ENCODE measurements at regions not wholly inside any gene's neighbourhood (a gene's known extent, or its start where the extent isn't known, plus 50 kb on each side); places are given as distances from the start of the nearest gene placed in this dataset.

DNA sequence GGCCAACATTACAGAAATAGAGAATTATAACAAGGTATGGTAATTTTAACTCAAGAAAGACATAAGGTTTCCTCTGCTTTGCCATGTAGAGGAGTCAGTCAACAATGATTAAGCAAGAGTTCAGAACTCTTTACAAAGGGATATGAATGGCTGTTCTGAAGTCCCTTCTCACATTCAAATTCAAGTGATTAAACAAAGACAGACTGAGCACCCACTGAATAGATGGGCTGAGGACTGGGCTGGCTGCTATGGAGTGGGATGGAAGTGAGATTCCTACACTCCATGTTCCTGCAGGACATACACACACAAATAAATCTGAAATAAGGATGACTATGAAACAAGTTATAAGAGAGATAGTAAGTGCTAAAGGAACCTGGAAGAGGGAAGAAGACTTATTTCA is 199.0 kb upstream of the GRIP1 start:
- no peaks in the 10 kb centered on the region for H3K9me3 ChIP-seq (replicated peaks; ENCODE audit: control insufficient read depth, insufficient read depth, low read length)
- H3K4me1 ChIP-seq (ENCODE audit: control insufficient read depth, extremely low read depth, insufficient read depth, low read length): no peaks in the 10 kb centered on the region
- no TSS peak for BruUV-seq (replicated peaks)
- dilution Hi-C loops (cut with MboI; ENCODE audit: extremely low pct_ligation_motif_present, low sequenced_read_pairs): no loop called here
- H2AFZ ChIP-seq (ENCODE audit: low read depth, low read length): no peak overlapping the region
- TF ChIP-seq POLR2AphosphoS5 (IDR thresholded peaks at IDR 0.05; ENCODE audit: insufficient read depth, low read depth, low read length) (no peak), FOS (IDR thresholded peaks at IDR 0.05; ENCODE audit: borderline replicate concordance, insufficient read depth, low read length) (no peak), JUN (IDR thresholded peaks at IDR 0.05; ENCODE audit: borderline replicate concordance, insufficient read depth, insufficient read length, low read depth) (no peak)
- FAIRE-seq (no peak), DNase-seq (ENCODE audit: low read depth, low spot score) (no peak)
- no peak overlapping the region for H3K27ac ChIP-seq (ENCODE audit: insufficient read depth, low read depth, low read length)
- H3K36me3 ChIP-seq (ENCODE audit: control insufficient read depth in 2 of 2, extremely low read depth in 1 of 2, insufficient read depth in 2 of 2, low read length in 2 of 2): no peaks in the 10 kb centered on the region
- H4K20me1 ChIP-seq (replicated peaks; ENCODE audit: control insufficient read depth, extremely low read depth, insufficient read depth, low read length): no peaks in the 10 kb centered on the region
- intact Hi-C loops (cut with micrococcal nuclease): no loop called here
- no peaks in the 10 kb centered on the region for H3K27me3 ChIP-seq (ENCODE audit: control insufficient read depth in 2 of 2, insufficient read depth in 2 of 2, low read length in 2 of 2)
- H3K79me2 ChIP-seq (ENCODE audit: control insufficient read depth, insufficient read depth, low read length): no peaks in the 10 kb centered on the region
- H3K4me2 ChIP-seq (ENCODE audit: insufficient read depth, low read length): no peak overlapping the region
- POLR2A ChIA-PET: no interaction called here
- H3K4me3 ChIP-seq (replicated peaks in 1 of 3; ENCODE audit: insufficient read depth in 1 of 3, low read depth in 1 of 3, low read length in 3 of 3): no peak overlapping the region
- no peak overlapping the region for H3K9ac ChIP-seq (replicated peaks; ENCODE audit: extremely low read depth, insufficient read depth, low read length)
- no peaks in the 10 kb centered on the region for H3K9me1 ChIP-seq (replicated peaks; ENCODE audit: control insufficient read depth, extremely low read depth, insufficient read depth, low read length)
- CTCF ChIA-PET: no interaction called here

- POLR2A ChIA-PET: no interaction called here
- intact Hi-C loops (cut with micrococcal nuclease) (no loop called here), dilution Hi-C loops (cut with MboI; ENCODE audit: extremely low pct_ligation_motif_present, low sequenced_read_pairs) (no loop called here)
- Histone ChIP-seq H3K9me1 (replicated peaks; ENCODE audit: control insufficient read depth, extremely low read depth, insufficient read depth, low read length) (no peaks in the 10 kb centered on the region), H3K36me3 (ENCODE audit: control insufficient read depth in 2 of 2, extremely low read depth in 1 of 2, insufficient read depth in 2 of 2, low read length in 2 of 2) (no peaks in the 10 kb centered on the region), H3K4me2 (ENCODE audit: insufficient read depth, low read length) (no peak overlapping the region), H3K4me1 (ENCODE audit: control insufficient read depth, extremely low read depth, insufficient read depth, low read length) (no peaks in the 10 kb centered on the region), H2AFZ (ENCODE audit: low read depth, low read length) (no peak overlapping the region), H4K20me1 (replicated peaks; ENCODE audit: control insufficient read depth, extremely low read depth, insufficient read depth, low read length) (no peaks in the 10 kb centered on the region), H3K79me2 (ENCODE audit: control insufficient read depth, insufficient read depth, low read length) (no peaks in the 10 kb centered on the region), H3K9me3 (replicated peaks; ENCODE audit: control insufficient read depth, insufficient read depth, low read length) (no peaks in the 10 kb centered on the region), H3K4me3 (replicated peaks in 1 of 3; ENCODE audit: insufficient read depth in 1 of 3, low read depth in 1 of 3, low read length in 3 of 3) (no peak overlapping the region), H3K27me3 (ENCODE audit: control insufficient read depth in 2 of 2, insufficient read depth in 2 of 2, low read length in 2 of 2) (no peaks in the 10 kb centered on the region), H3K9ac (replicated peaks; ENCODE audit: extremely low read depth, insufficient read depth, low read length) (no peak overlapping the region), H3K27ac (ENCODE audit: insufficient read depth, low read depth, low read length) (no peak overlapping the region)
- CTCF ChIA-PET: no interaction called here
- no peak for DNase-seq (ENCODE audit: low read depth, low spot score)
- FAIRE-seq: no peak
- no TSS peak for BruUV-seq (replicated peaks)
- TF ChIP-seq GATA2 (IDR thresholded peaks at IDR 0.05; ENCODE audit: insufficient read depth, insufficient read length, low read depth, low read length) (no peak), MAX (IDR thresholded peaks at IDR 0.05; ENCODE audit: insufficient read depth, insufficient read length) (no peak), JUN (IDR thresholded peaks at IDR 0.05; ENCODE audit: borderline replicate concordance, insufficient read depth, insufficient read length, low read depth) (no peak), MYC (IDR thresholded peaks at IDR 0.05; ENCODE audit: low read depth, low read length) (no peak), EZH2 (IDR thresholded peaks at IDR 0.05; ENCODE audit: borderline replicate concordance, low read depth, low read length, severe bottlenecking) (no peak), FOS (IDR thresholded peaks at IDR 0.05; ENCODE audit: borderline replicate concordance, insufficient read depth, low read length) (no peak)
- TF ChIP-seq, protein P1, sequence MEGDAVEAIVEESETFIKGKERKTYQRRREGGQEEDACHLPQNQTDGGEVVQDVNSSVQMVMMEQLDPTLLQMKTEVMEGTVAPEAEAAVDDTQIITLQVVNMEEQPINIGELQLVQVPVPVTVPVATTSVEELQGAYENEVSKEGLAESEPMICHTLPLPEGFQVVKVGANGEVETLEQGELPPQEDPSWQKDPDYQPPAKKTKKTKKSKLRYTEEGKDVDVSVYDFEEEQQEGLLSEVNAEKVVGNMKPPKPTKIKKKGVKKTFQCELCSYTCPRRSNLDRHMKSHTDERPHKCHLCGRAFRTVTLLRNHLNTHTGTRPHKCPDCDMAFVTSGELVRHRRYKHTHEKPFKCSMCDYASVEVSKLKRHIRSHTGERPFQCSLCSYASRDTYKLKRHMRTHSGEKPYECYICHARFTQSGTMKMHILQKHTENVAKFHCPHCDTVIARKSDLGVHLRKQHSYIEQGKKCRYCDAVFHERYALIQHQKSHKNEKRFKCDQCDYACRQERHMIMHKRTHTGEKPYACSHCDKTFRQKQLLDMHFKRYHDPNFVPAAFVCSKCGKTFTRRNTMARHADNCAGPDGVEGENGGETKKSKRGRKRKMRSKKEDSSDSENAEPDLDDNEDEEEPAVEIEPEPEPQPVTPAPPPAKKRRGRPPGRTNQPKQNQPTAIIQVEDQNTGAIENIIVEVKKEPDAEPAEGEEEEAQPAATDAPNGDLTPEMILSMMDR (IDR thresholded peaks at IDR 0.05; ENCODE audit: extremely low read depth in 1 of 2, insufficient read depth in 1 of 2, low read depth in 1 of 2, low read length in 2 of 2): no peak
Measured at GRCh38 chr12:66879409-66879808, 200.5 kb upstream of the GRIP1 start.
